Smooth muscle cell (in vitro differentiated cells): ENCODE measurements at regions not wholly inside any gene's neighbourhood (a gene's known extent, or its start where the extent isn't known, plus 50 kb on each side); places are given as distances from the start of the nearest gene placed in this dataset.

Experiments
- DNase-seq: peaks from one replicate; lab custom pipeline; 2025; ENCODE audit not compliant: unreplicated experiment; lab: John Stamatoyannopoulos, UW
- H2AFZ ChIP-seq: fragments of 200-600 bp; sonication (generic); 2 replicates; pipeline ENCODE4 v1.6.0; 2016; ENCODE audit warnings: antibody characterized with exemption, low read depth, mild to moderate bottlenecking
- H3F3A ChIP-seq: fragments of 200-600 bp; sonication (generic); 2 replicates; pipeline ENCODE4 v1.6.0; 2017; ENCODE audit warnings: antibody characterized with exemption, low read depth
- H3K27ac ChIP-seq: fragments of 200-600 bp; sonication (generic); 2 replicates; pipeline ENCODE4 v1.5.1; 2016; ENCODE audit warnings: low read depth, mild to moderate bottlenecking
- H3K27me3 ChIP-seq: fragments of 200-600 bp; sonication (generic); 2 replicates; pipeline ENCODE4 v1.6.1; 2016; ENCODE audit warnings: low read depth, mild to moderate bottlenecking
- H3K36me3 ChIP-seq: fragments of 200-600 bp; sonication (generic); 2 replicates; pipeline ENCODE4 v1.5.1; 2016; ENCODE audit warnings: low read depth
- H3K4me1 ChIP-seq: fragments of 200-600 bp; sonication (generic); 2 replicates; pipeline ENCODE4 v1.5.1; 2016; ENCODE audit warnings: low read depth
- H3K4me2 ChIP-seq: fragments of 200-600 bp; sonication (generic); 2 replicates; pipeline ENCODE4 v1.6.0; 2016; ENCODE audit warnings: mild to moderate bottlenecking
- H3K4me3 ChIP-seq: fragments of 200-600 bp; sonication (generic); 2 replicates; pipeline ENCODE4 v1.5.1; 2016; ENCODE audit warnings: mild to moderate bottlenecking
- H3K79me2 ChIP-seq: fragments of 200-600 bp; sonication (generic); 2 replicates; pipeline ENCODE4 v1.6.0; 2016; ENCODE audit warnings: low read depth, mild to moderate bottlenecking
- H3K9ac ChIP-seq: fragments of 200-600 bp; sonication (generic); 2 replicates; pipeline ENCODE4 v1.6.0; 2016; ENCODE audit warnings: low read depth
- H3K9me3 ChIP-seq: fragments of 200-600 bp; sonication (generic); replicated peaks from 2 replicates; pipeline ENCODE4 v1.5.1; 2016; ENCODE audit warnings: low read depth
- H4K20me1 ChIP-seq: fragments of 200-600 bp; sonication (generic); 2 replicates; pipeline ENCODE4 v1.6.0; 2016; ENCODE audit warnings: low read depth
- CTCF ChIP-seq: fragments of 200-600 bp; sonication (generic); IDR thresholded peaks from 2 replicates; pipeline ENCODE4 v1.5.1; 2017; ENCODE audit warnings: borderline replicate concordance, mild to moderate bottlenecking, antibody characterized with exemption; ENCODE audit not compliant: insufficient read depth, poor library complexity, severe bottlenecking
- WGBS: methylation state at CpG from one replicate; pipeline ENCODE4 v1.1.7; 2016; ENCODE audit warnings: low lambda C conversion rate; 5-methylcytosine and 5-hydroxymethylcytosine counted together

- H3K4me1 ChIP-seq = no peaks in the 10 kb centered on the region
- no peaks in the 10 kb centered on the region for H3K27me3 ChIP-seq
- no peak for TF ChIP-seq CTCF
- no peak overlapping the region for H3K9ac ChIP-seq
- H3K36me3 ChIP-seq = no peaks in the 10 kb centered on the region
- H2AFZ ChIP-seq = no peak overlapping the region
- H3K4me3 ChIP-seq = no peak overlapping the region
- WGBS = 97% methylated on average over 2 of the region's 2 CpGs
- no peak overlapping the region for H3K27ac ChIP-seq
- H3F3A ChIP-seq = peaks cover 4% of the 10 kb centered on the region
- H4K20me1 ChIP-seq = no peaks in the 10 kb centered on the region
- H3K4me2 ChIP-seq = no peak overlapping the region
- DNase-seq = no peak
- no peaks in the 10 kb centered on the region for H3K79me2 ChIP-seq
- H3K9me3 ChIP-seq = no peaks in the 10 kb centered on the region
Observed at GRCh38 chr7:12890586-12890985, 203.2 kb downstream of the ARL4A start.

- Histone ChIP-seq H3K9me3 (no peaks in the 10 kb centered on the region), H3K36me3 (no peaks in the 10 kb centered on the region), H3F3A (peaks cover 14% of the 10 kb centered on the region), H3K9ac (no peak overlapping the region), H3K4me1 (no peaks in the 10 kb centered on the region), H3K4me2 (no peak overlapping the region), H4K20me1 (no peaks in the 10 kb centered on the region), H3K27me3 (no peaks in the 10 kb centered on the region), H3K27ac (no peak overlapping the region), H3K79me2 (no peaks in the 10 kb centered on the region), H2AFZ (no peak overlapping the region), H3K4me3 (no peak overlapping the region)
- DNase-seq = no peak
- 87% methylated on average over 2 of the region's 2 CpGs for WGBS
- TF ChIP-seq CTCF = no peak
Observed at GRCh38 chr7:12893292-12893691, 205.9 kb downstream of the ARL4A start.

GRCh38 chr7:12895296-12895695, 207.9 kb downstream of the ARL4A start:
- Histone ChIP-seq H3K36me3 (no peaks in the 10 kb centered on the region), H3K27ac (no peak overlapping the region), H3K79me2 (no peaks in the 10 kb centered on the region), H3K9me3 (no peaks in the 10 kb centered on the region), H3K4me1 (no peaks in the 10 kb centered on the region), H4K20me1 (no peaks in the 10 kb centered on the region), H3K27me3 (no peaks in the 10 kb centered on the region), H3K4me2 (no peak overlapping the region), H3F3A (peaks cover 18% of the 10 kb centered on the region), H2AFZ (no peak overlapping the region), H3K4me3 (no peak overlapping the region), H3K9ac (no peak overlapping the region)
- DNase-seq = no peak
- no peak for TF ChIP-seq CTCF
- WGBS = 79% methylated on average over 3 of the region's 3 CpGs

GRCh38 chr7:12896316-12896715, 208.9 kb downstream of the ARL4A start:
- H3K79me2 ChIP-seq = no peaks in the 10 kb centered on the region
- no peak for TF ChIP-seq CTCF
- WGBS = 27% methylated on average over 1 of the region's 1 CpG

More at GRCh38 chr7:12896316-12896715, 208.9 kb downstream of the ARL4A start:
- DNase-seq = no peak
- H3K4me3 ChIP-seq = no peak overlapping the region
- H3K27me3 ChIP-seq = no peaks in the 10 kb centered on the region
- no peak overlapping the region for H3K9ac ChIP-seq
- H3F3A ChIP-seq = peaks cover 18% of the 10 kb centered on the region
- H3K36me3 ChIP-seq = no peaks in the 10 kb centered on the region
- no peak overlapping the region for H3K4me2 ChIP-seq
- H4K20me1 ChIP-seq = no peaks in the 10 kb centered on the region
- no peaks in the 10 kb centered on the region for H3K4me1 ChIP-seq
- no peaks in the 10 kb centered on the region for H3K9me3 ChIP-seq
- H3K27ac ChIP-seq = no peak overlapping the region
- no peak overlapping the region for H2AFZ ChIP-seq
